HG03575 (cell line): ENCODE measurements at regions not wholly inside any gene's neighbourhood (a gene's known extent, or its start where the extent isn't known, plus 50 kb on each side); places are given as distances from the start of the nearest gene placed in this dataset.
"Not testable (repeated sequence)": the region's sequence is repeated elsewhere in the genome, so short reads cannot be mapped to it uniquely, and the experiment has no call there.

Experiments used
- ATAC-seq: cut with Tn5 transposase; IDR thresholded peaks from one replicate; pipeline ENCODE4 v1.9.1; 2021; ENCODE audit not compliant: unreplicated experiment, insufficient number of reproducible peaks, low FRiP score; ENCODE audit errors: extremely low read depth

DNA sequence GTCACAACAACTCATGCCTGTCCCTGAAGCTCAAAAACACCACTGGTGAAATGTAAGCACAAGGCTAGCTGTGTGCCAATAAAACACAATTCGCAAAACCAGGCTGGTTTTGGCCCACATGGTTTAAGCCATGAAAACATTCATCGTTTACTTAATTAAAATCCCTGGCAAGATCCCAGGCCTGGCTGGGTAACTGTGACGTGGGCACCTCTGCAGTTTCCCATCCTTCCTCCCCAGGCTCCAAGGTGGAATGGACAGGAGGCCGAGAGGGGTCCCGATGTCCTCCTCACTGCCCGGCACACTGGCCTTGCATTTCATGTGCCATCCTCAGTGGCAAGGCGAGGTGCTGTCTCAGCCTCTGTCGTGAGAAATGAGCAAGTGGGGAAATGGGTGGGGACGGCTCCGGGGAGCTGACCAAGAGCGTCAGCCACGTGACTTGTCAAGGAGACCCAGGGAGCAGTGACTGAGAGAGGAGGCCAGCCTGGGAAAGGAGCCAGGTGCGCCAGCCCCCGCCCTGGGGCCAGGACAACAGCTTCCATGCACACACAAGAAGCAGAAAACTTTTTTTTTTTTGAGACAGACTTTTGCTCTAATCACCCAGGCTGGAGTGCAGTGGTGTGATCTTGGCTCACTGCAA, 153.1 kb upstream of the RAB4A start:
- no peak for ATAC-seq

DNA sequence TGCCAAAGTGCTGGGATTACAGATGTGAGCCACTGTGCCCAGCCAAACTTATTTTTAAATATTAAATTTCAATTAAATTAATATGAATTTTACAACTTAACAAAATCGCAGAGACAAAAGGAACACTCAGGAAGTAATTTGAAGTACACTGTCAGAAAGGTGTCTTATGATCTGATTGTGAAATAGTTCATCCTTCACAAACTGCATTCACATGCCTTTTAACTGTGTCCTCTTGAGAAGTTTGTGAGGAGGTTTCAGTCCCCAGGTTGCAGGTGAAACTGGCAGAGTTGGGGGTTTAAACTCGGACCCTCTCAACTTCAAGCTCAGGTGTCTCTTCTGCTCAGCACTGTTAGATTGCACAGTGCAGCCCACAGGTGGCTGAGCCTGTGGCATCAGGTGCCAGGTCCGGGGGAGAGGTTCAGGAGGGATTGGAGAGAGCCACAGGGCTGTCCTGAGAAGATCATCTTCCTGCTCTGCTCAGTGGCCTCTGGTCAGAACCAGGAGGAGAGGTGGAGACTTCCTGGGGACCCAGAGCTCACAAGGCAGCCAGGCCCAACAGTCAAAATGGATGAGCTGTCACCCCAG, 152.3 kb upstream of the RAB4A start:
- ATAC-seq, result no peak

DNA sequence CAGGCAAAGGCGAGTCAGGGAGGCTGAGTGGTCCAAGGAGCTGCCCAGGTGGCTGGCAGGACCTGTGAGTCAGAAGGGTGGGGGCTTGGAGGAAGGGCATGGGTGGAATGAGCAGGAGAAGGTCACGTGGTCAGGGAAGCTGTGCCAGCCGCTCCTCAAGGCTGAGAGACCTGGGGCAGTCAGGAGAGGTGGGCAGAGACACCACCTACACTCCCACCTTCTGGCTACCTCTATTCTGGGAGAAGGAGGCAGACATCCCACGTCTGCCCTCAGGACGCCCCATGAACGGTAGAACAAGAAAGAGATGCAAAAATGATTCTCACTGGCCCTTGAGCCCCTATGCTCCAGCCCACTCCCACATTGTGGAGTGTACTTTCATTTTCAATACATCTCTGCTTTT, 151.8 kb upstream of the RAB4A start:
- ATAC-seq, result no peak

DNA sequence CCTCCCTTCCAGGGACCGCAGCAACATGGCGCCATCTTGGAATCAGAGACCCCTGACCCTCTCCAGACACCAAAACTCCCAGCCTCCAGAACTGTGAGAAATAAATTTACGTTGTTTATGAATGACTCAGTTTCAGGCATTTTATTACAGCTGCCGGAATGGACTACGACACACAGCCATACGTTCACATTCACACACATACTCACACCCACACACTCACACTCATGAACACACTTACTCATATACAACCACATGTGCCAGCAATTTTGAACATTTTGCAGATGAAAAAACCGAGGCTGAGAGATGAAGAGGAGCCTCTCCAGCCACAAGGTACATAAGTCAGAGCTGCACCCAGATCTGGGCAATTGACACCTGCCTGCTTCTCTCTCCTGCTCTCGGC, 151.0 kb upstream of the RAB4A start:
- no peak for ATAC-seq

DNA sequence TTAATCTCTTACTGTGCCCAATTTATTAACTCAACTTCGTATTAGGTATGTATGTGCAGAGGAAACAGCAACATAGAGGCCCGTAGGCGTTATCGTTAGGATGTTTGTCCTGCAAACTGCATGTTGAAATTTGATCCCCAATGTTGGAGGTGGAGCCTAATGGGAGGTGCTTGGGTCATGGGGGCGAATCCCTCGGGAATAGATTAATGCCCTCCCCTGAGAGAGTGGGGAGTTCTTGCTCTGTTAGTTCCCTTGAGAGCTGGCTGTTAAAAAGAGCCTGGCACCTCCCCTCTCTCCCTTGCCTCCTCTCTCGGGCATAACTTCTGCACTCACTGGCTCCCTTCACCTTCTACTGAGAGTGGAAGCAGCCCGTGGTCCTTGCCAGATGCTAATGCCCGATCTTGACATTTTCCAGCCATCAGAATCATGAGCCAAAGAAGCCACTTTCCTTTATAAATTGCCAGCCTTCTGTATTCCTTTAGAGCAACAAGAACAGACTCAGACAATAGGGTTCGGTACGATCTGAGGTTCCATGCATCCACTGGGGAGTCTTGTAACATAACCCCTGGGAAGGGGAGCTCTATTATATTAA, 149.0 kb upstream of the RAB4A start:
- no peak for ATAC-seq

DNA sequence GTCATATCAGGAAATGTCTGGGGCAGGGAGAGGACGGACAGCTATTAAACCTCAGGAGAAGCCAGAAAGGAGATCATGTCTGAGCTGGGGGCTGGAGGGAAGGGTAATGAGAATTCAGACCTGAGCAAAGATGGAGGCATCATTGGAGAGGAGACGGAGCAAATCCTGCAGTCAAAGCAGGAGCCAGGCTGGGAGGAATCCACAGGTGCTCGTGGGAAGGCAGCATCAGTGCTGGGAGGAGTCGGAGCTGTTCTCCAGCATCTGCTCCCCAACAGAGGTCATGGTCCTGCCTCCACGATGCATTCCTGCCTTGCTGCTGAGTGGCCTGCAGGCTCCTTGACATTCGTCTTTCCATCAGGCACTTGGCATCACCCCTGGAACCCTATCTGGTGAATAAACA, 148.3 kb upstream of the RAB4A start:
- no peak for ATAC-seq

DNA sequence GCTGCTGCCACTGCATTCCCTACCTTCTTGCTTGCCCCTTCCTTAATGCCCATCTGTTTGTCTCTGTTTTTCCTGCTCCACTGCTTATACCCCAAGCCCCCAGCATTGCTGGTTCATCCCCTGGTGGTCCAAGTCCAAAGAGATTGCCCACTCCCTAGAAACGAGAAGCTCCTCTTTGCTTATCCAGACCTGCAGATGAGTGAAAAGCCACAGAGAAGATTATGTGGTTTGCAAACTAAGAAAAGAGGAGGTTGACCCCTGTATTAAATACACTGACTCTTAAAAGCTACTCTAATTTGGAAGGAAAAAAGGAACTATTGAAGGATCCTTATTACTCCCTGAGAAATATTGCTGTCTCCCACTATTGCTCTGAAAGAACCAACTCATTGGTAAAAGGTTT, 146.8 kb upstream of the RAB4A start:
- ATAC-seq, result no peak

DNA sequence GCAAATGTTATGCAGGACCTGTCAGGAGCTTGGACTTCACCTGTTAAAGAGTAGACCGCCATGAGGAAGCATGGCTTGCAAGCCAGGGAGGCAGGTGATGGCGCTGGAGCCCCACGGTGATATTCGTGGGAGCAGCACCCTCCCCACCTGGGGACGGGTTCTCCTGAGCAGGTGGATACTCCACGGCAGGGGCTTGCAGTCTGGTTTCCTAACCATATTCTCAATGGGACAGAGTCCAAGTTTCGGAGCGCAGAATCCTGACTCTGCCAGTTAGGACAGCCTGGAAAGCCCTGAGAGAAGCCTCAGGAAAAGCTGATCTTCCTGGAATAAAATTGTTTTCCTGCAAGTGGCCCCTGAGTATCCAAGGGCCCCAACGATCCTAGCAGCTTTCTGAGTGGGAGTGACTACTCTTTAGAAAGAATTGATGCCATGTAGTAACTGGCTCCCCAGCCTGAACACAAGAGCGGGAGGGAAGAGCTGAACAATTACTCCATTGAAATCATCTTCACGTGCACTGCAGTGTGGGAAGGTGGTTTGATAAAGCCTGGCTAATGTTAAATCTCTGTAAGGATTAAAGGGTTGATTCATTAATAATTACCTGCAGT, 146.3 kb upstream of the RAB4A start:
- ATAC-seq, result no peak

DNA sequence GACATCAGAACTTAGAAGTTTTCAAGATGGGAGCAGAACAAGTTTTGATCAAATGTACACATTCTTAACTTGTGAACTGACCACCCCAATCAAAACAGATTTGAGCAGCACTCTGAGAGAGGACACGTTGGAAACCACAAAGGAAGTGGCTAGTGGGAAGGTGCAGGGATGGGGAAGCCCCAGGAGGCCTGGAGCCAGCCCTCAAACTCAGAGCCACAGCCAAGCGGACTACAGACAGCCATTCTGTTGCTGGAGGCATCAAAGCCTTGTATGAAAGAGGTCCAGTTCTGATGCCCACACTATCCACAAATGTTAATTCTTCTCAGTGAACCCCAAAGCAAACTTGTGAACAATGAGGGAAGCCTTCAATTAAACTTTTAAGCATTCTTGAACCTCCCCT, 143.6 kb upstream of the RAB4A start:
- ATAC-seq, result no peak

DNA sequence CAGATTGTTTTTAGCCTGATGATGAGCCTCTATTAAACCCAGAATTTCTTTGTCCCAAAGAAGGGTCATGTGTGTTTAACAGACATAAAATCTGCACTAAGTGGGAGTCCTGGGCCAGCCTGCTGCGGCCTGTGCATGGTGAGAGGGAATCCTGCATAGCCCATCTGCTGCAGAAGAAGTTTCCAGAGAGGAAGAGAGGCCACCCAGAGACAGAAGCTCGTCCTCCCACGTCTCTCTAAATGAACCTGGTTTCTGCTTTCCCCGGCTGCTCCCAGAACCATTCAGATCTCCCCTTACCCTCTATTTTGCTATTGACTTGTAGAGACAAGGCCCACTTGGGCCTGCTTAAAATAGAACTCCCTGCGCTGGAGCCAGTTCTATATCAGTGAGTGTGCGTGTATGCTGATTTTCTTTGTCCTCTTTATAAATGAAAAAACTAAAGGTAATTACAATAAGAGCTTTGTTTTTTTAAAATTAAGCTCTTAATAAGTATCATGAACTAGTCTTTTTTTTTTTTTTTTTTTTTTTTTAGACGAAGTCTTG, 142.8 kb upstream of the RAB4A start:
- ATAC-seq, result no peak

DNA sequence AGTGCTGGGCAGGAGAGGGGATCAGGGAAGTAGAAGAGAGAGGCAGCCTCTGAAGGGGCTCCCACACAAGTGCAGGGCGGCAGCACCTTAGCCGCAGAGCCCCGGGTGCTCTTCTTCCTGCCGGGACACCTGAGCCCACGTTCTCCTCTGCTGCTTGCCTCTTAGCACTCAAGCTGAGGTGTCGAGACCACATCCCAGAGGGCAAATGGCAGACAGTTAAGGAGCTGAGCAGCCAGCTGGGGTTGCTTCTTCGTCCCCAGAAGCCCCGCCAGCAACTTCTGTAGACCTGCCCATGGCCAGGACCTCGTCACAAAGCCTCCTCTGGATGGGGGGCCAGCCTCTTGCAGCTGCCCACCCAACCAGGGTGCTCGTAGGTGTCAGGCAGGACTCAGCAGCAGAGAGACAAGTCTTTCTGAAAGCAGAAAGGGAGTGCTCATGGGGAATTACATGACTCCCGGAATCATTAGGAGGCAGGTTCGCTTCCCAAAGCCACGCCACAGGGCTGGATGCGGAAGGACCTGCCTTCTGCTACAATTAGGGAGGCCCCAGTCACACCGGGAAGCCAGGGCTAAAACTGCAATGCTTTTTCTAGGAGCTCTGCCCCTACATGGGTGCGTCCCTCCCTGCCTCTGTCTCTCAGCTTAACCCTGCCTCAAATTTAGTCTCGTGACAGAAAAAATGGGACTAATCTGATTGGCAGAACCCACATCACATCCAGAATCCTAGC, 141.4 kb upstream of the RAB4A start:
- no peak for ATAC-seq

DNA sequence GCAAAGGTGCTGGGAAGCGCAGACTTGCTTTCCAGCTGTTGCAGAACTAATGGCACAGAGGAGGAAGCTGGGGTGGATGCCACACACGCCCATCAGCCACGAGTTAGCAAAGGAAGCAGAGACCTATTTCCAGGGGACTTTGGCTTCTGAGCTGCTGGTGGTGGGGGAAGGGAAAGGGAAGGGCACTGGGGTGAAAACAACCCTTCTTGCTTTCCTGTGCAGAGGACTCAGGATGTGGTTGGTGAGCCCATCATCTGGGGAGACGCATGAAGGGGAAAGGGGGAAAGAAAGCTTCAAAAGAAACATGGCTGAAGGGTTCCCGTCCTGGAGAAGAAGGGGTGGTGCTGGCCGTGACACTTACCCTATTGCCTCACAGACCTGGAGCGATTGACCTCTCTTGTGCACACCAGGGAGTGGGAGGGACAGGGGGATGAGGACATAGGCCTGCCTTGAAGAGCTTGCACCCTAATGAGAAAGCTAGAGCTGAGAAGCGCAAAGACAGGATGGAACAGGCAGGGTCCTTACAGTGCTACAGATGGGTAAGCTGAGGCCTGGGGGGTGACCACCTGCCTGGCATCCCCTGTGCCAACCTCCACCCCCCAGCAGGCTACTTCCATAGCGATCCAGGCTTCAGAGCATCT, 140.8 kb upstream of the RAB4A start:
- ATAC-seq, result no peak

DNA sequence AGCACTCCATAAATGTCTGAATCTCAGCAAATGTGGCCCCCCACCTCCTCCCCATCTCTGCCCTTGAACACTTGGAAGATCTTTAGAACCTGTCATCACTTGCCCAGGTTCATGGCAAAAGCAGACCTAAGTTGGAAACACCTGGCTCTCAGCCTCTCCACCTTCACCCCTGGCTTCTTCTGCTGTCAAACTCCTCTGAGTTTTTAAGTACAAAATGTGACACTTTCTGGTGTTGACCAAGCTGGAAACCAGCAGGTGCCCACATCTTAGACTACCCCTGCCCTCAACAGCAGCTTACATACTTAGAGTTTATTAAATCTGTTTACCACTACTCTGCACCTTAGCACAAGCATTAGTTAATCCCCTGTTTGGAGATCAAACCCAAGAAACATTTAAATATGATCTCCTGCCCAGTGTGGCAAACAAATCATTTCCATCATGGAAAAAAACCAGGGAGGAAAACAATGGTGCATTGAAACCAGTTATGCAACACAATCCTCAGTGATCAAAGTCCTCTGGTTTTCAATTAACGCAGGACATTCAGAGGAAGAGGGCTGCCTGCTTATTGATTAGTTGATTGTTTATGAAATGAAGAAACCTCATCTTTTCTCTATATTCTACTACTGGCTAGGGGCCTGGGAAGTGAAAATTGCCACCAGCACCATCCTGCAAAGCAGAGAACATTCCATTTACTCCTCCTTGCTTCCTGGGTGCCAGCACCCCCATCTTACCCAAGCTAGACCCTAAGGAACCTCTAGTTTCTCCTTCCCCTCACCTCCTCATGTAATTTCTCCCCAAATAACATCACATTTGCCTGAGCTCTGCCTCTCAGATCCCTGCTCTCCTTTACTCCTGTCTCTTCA, 139.4 kb upstream of the RAB4A start:
- no peak for ATAC-seq

DNA sequence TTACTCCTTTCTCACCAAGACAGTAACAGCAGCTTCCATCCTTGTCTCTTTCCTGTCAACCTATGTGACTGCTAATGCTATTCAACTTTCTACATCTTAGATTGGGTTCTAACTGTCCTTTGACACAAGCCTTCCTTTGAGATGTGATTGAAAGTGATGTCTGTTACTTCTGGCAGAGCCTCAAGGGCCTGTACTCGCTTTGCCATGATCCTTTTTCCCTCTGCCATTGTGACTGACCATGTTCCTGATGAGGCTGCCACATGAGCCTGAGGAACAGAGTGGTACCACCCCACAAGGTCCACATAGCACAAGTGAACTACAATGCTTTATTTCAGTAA, 138.8 kb upstream of the RAB4A start:
- no peak for ATAC-seq

DNA sequence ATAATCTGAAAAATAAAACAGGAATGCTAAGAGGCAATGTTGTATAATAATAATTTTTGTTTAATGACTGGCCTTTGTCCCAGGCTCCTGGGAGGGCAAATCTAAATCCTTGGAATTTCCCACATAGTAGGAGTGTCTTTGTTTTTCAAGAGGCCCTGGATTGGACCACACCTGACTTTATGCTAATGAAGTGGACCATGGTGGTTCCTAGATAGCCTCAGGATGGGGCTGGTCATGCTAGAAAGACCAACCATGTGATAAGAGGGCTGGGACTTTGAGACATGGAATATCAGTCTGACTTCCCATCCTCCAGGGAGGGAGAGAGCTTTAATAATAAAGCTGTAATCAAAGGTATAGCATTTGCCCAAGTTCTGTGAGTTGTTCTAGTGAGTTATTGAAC, 138.2 kb upstream of the RAB4A start:
- no peak for ATAC-seq

DNA sequence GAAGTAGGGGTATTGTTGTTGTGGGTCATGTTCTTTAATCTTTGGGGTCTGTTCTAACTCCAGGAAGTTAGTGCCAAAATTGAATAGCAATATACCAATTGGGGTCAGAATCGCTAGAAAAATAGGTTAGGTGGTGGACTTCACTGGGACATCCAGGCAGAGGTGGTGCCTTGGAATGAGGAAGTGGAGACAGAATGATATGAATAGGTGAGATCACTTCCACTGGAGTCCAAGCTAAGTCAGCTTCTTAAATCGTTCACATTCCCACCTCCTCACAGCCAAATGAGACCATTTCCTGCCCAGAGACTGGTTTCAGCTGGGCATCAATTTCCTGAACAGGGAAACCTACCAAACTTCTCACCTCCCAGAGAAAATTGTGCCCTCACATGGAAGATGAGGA, 137.8 kb upstream of the RAB4A start:
- ATAC-seq, result no peak

DNA sequence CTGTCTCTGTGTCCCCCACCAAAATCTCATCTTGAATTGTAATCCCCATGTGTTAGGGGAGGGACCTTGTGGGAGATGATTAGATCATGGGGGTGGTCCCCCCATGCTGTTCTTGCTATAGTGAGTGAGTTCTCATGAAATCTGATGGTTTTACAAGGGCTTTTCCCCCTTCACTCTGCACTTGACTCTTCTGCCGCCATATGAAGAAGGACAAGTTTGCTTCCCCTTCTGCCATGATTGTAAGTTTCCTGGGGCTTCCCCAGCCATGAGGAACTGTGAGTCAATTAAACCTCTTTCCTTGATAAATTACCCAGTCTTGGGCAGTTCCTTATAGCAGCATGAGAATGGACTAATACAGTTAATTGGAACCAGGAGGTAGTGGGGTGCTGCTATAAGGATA, 137.1 kb upstream of the RAB4A start:
- no peak for ATAC-seq

DNA sequence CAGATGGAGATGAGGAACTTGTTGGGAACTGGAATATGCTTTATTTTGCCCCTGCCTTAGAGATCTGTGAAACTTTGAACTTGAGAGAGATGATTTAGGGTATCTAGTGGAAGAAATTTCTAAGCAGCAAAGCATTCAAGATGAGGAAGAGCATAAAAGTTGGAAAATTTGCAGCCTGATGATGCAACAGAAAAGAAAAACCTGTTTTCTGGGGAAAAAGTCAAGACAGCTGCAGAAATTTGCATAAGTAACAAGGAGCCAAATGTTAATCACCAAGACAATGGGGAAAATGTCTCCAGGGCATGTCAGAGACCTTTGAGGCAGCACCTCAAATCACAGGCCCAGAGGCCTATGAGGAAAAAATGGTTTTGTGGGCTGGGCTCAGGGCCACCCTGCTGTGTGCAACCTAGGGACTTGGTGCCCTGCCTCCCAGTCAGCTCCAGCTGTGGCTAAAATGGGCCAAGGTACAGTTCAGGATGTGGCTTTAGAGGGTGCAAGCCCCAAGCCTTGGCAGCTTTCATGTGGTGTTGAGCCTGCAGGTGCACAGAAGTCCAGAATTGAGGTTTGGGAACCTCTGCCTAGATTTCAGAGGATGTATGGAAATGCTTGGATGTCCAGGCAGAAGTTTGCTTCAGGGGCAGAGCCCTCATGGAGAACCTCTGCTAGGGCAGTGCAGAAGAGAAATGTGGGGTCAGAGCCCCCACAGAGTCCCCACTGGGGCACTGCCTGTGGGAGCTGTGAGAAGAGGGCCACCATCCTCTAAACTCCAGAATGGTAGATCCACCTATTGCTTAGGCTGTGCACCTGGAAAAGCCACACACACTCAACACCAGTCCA, 136.3 kb upstream of the RAB4A start:
- ATAC-seq, result not testable (repeated sequence)
